Neural progenitor cell (in vitro differentiated cells): ENCODE measurements at regions not wholly inside any gene's neighbourhood (a gene's known extent, or its start where the extent isn't known, plus 50 kb on each side); places are given as distances from the start of the nearest gene placed in this dataset.

Experiments used
- EZH2 ChIP-seq: fragments of 200-600 bp; sonication (generic); IDR thresholded peaks from 2 replicates; pipeline ENCODE4 v1.6.1; 2017; ENCODE audit warnings: antibody characterized with exemption, mild to moderate bottlenecking, moderate library complexity
- EZH2phosphoT487 ChIP-seq: fragments of 200-600 bp; sonication (generic); IDR thresholded peaks from 2 replicates; pipeline ENCODE4 v1.6.1; 2017; ENCODE audit warnings: antibody characterized with exemption
- TF ChIP-seq, protein P1 (sequence below): fragments of 200-600 bp; sonication (generic); IDR thresholded peaks from 2 replicates; pipeline ENCODE4 v1.5.1; 2017; ENCODE audit warnings: antibody characterized with exemption, mild to moderate bottlenecking

- TF ChIP-seq, protein P1, sequence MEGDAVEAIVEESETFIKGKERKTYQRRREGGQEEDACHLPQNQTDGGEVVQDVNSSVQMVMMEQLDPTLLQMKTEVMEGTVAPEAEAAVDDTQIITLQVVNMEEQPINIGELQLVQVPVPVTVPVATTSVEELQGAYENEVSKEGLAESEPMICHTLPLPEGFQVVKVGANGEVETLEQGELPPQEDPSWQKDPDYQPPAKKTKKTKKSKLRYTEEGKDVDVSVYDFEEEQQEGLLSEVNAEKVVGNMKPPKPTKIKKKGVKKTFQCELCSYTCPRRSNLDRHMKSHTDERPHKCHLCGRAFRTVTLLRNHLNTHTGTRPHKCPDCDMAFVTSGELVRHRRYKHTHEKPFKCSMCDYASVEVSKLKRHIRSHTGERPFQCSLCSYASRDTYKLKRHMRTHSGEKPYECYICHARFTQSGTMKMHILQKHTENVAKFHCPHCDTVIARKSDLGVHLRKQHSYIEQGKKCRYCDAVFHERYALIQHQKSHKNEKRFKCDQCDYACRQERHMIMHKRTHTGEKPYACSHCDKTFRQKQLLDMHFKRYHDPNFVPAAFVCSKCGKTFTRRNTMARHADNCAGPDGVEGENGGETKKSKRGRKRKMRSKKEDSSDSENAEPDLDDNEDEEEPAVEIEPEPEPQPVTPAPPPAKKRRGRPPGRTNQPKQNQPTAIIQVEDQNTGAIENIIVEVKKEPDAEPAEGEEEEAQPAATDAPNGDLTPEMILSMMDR: no peak
- TF ChIP-seq EZH2phosphoT487: no peak
- TF ChIP-seq EZH2: no peak
Observed at GRCh38 chr2:51662187-51662586, 630.3 kb upstream of the NRXN1 start.
